ENCODE measurements at regions not wholly inside any gene's neighbourhood (a gene's known extent, or its start where the extent isn't known, plus 50 kb on each side); places are given as distances from the start of the nearest gene placed in this dataset.
"Not testable (repeated sequence)": the region's sequence is repeated elsewhere in the genome, so short reads cannot be mapped to it uniquely, and the experiment has no call there.

DNA sequence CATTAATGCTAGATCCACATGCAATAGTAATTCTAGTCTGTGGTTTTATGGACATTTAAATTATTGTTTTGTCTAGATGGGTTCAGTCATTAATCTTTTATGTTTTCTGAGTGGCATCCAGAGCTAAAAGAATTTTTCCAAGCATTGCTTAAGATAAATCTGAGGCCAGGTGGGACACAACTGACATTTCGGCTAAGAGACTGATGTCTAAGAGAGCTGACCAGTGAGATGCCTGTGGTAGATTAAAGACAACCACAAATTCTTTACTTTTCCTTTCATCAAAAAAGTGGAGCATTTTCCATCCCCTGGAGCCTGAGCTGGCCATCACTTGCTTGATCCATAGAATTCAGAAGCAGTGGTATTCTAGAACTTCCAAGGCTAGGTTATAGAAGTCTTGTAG, 182.2 kb downstream of the NRP2 start:
- DNase-seq, result no peak

- DNase-seq, result not testable (repeated sequence)
These were observed 180.5 kb downstream of the NRP2 start for GRCh38 chr2:205862761-205863160.

DNA sequence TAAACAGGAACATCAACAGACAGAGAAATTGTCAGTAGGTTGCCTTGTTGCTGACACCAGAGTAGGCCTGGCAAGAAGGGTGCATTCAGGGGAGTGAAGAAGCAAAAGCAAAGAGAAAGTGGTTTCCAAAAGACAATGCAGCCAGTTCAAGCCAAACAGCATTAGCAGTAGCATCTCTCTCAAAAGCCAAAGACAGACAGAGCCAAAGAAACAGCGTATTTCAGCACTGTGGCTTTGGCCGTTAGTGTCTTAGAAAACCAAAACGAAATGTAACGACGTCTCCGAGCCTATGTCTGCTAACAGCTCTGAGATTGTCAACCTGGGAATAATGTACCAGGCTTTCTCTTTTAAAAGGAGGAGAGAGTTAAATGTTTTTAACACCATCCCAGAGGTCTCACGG, 178.6 kb downstream of the NRP2 start:
- DNase-seq, result no peak

- DNase-seq, result no peak
These were observed 177.9 kb downstream of the NRP2 start for GRCh38 chr2:205860181-205860580.

DNA sequence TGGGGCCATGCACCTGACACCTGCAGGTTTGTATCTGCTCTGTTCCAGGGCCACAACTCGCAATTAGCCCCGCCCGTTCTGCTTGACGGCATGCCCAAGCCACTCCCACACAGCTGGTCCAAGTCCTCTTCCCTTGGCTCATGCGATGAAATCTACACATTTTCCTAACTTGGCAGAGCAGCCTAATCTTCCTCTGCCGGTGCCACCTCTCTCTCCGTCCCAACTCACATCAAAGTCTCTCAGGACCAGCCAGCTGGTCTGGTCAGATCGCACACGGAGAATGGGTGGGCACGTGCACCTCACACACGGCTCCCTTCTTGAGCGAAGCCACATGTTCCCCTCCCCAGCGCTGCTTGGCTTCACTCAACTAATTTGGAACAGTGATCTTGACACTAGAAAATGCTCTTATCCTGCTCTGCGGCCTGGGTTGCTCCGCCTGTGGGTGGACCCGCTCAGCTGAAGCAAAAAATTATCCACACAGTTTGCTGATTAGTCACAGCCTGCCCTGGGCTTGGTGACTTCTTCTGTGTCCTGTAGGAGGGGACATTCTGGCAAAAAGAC, 176.7 kb downstream of the NRP2 start:
- no peak for DNase-seq

DNA sequence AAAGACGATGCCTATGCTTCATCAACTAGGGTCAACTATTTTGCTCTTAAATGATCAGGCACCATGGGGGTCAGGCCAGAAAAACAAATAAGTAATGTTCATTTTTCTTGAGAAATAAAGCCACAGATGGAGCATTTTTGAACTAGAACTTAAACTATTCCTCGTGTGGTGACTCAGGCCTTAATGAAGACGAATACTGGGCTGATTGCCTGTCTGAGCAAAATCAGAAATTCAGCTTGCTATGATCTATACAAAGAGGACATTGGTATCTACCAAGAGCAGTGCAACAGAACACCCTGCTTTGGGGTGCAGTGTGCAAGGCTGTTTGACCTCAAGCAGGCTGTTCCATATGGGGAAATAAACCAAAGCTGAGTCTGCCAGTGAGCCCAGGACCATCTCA, 176.0 kb downstream of the NRP2 start:
- DNase-seq, result no peak

DNA sequence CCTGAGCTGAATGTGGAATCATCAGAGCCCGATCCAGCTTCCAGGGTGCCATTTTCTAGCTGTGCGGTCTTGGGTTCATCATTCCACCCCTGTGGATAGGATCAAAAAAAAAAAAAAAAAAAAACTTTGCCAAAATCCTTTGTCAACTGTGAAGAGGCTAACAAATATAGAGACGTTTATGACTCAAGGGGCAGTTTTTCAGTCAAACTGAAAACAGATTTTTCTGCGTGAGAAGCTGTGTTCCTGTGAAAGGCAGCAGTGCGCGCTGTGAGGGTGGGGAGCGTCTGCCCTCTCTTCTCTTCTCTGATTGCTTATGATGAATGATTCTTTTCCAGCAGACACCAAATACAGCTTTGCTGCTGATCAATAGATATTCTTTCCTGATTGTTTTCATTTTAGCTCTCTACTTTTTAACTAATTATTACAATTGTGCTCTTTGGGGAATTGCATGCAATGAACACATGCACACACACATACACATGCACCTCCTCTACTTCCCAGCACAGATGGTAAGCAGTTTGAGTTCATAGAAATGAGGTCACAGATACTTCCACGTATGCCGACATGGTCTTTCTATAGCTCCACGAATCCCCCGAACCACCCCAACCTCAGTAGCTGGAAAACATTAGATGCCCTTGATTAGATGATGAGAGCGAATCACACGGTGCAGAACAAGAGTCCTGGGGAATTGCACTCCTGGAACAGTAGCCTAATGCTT, 175.4 kb downstream of the NRP2 start:
- DNase-seq, result no peak

GRCh38 chr2:205852457-205852856, 170.2 kb downstream of the NRP2 start:
- no peak for DNase-seq

DNA sequence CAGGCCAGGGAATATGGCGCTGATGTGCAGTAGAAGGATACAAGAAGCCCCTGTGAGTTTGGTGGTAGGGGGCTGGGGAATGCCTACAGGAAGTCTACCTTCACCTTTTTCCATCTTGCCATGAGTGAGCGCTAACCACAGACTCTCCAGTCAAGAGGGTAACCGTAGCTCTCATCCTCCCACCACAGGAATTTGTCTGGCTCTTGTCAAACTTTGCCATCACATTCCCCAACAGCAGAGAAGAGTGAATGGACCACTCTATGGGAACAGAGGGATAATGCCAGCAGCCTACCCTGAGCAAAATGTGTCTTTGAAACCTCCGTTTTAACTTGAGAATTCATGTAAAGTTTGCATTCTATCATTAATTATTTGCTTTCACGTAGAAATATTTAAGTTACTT, 168.3 kb downstream of the NRP2 start:
- DNase-seq, result no peak

- no peak for DNase-seq
These were observed 167.8 kb downstream of the NRP2 start for GRCh38 chr2:205850132-205850531.

GRCh38 chr2:205849136-205849535, 166.8 kb downstream of the NRP2 start:
- no peak for DNase-seq

GRCh38 chr2:205848601-205849000, 166.3 kb downstream of the NRP2 start:
- DNase-seq, result no peak
